ENCODE measurements at regions not wholly inside any gene's neighbourhood (a gene's known extent, or its start where the extent isn't known, plus 50 kb on each side); places are given as distances from the start of the nearest gene placed in this dataset.

GRCh38 chr11:115776916-115777315 lies 272.7 kb upstream of the CADM1 start:
- H3K27me3 Mint-ChIP-seq (ENCODE audit: insufficient read depth, low read depth): peaks cover 4% of the 10 kb centered on the region
- H3K27ac Mint-ChIP-seq: no peak overlapping the region
- no peak overlapping the region for H3K4me3 ChIP-seq
- no peaks in the 10 kb centered on the region for H3K79me2 ChIP-seq (ENCODE audit: low read depth)
- no peak overlapping the region for H3K4me2 ChIP-seq
- no peak for TF ChIP-seq EZH2 (IDR thresholded peaks at IDR 0.05)
- no peak for TF ChIP-seq CTCF (IDR thresholded peaks at IDR 0.05)
- TF ChIP-seq EZH2phosphoT487 (IDR thresholded peaks at IDR 0.05): no peak
- no peak overlapping the region for H3K4me3 Mint-ChIP-seq
- H3K9me3 Mint-ChIP-seq: no peaks in the 10 kb centered on the region
- H3F3A ChIP-seq (ENCODE audit: low read depth): no peaks in the 10 kb centered on the region
- no peaks in the 10 kb centered on the region for H3K36me3 Mint-ChIP-seq
- no peaks in the 10 kb centered on the region for H4K20me1 ChIP-seq (ENCODE audit: low read depth)
- no peak overlapping the region for H2AFZ ChIP-seq (replicated peaks)
- peaks cover 2% of the 10 kb centered on the region for H3K4me1 Mint-ChIP-seq
- no peaks in the 10 kb centered on the region for H3K4me1 ChIP-seq
- H3K9ac ChIP-seq: no peak overlapping the region
- no peaks in the 10 kb centered on the region for H3K36me3 ChIP-seq
- DNase-seq (ENCODE audit: low spot score): no peak
- no peak overlapping the region for H3K27ac ChIP-seq
- H3K9me3 ChIP-seq (ENCODE audit: low read depth): no peaks in the 10 kb centered on the region
- no peaks in the 10 kb centered on the region for H3K27me3 ChIP-seq

GRCh38 chr11:115775846-115776245 lies 271.6 kb upstream of the CADM1 start:
- Mint-ChIP-seq H3K4me1 (peaks cover 2% of the 10 kb centered on the region), H3K36me3 (no peaks in the 10 kb centered on the region), H3K27ac (no peak overlapping the region), H3K9me3 (no peaks in the 10 kb centered on the region), H3K27me3 (ENCODE audit: insufficient read depth, low read depth) (peaks cover 4% of the 10 kb centered on the region), H3K4me3 (no peak overlapping the region)
- Histone ChIP-seq H3K4me3 (no peak overlapping the region), H3K4me1 (no peaks in the 10 kb centered on the region), H3F3A (ENCODE audit: low read depth) (no peaks in the 10 kb centered on the region), H3K27me3 (no peaks in the 10 kb centered on the region), H3K9ac (no peak overlapping the region), H4K20me1 (ENCODE audit: low read depth) (no peaks in the 10 kb centered on the region), H3K36me3 (no peaks in the 10 kb centered on the region), H3K9me3 (ENCODE audit: low read depth) (no peaks in the 10 kb centered on the region), H3K27ac (no peak overlapping the region), H2AFZ (replicated peaks) (no peak overlapping the region), H3K4me2 (no peak overlapping the region), H3K79me2 (ENCODE audit: low read depth) (no peaks in the 10 kb centered on the region)
- TF ChIP-seq CTCF (IDR thresholded peaks at IDR 0.05) (no peak), EZH2phosphoT487 (IDR thresholded peaks at IDR 0.05) (no peak), EZH2 (IDR thresholded peaks at IDR 0.05) (no peak)
- no peak for DNase-seq (ENCODE audit: low spot score)

- Histone ChIP-seq H3K9me3 (ENCODE audit: low read depth) (no peaks in the 10 kb centered on the region), H3K27me3 (no peaks in the 10 kb centered on the region), H3K4me2 (no peak overlapping the region), H3K36me3 (no peaks in the 10 kb centered on the region), H3K79me2 (ENCODE audit: low read depth) (no peaks in the 10 kb centered on the region), H2AFZ (replicated peaks) (no peak overlapping the region), H3K27ac (no peak overlapping the region), H3K4me1 (no peaks in the 10 kb centered on the region), H4K20me1 (ENCODE audit: low read depth) (no peaks in the 10 kb centered on the region), H3K9ac (no peak overlapping the region), H3K4me3 (no peak overlapping the region), H3F3A (ENCODE audit: low read depth) (no peaks in the 10 kb centered on the region)
- Mint-ChIP-seq H3K4me3 (no peak overlapping the region), H3K27me3 (ENCODE audit: insufficient read depth, low read depth) (peaks cover 4% of the 10 kb centered on the region), H3K36me3 (no peaks in the 10 kb centered on the region), H3K27ac (no peak overlapping the region), H3K4me1 (peaks cover 2% of the 10 kb centered on the region), H3K9me3 (no peaks in the 10 kb centered on the region)
- TF ChIP-seq EZH2 (IDR thresholded peaks at IDR 0.05) (no peak), EZH2phosphoT487 (IDR thresholded peaks at IDR 0.05) (no peak), CTCF (IDR thresholded peaks at IDR 0.05) (no peak)
- DNase-seq (ENCODE audit: low spot score): no peak
These were observed 270.5 kb upstream of the CADM1 start for GRCh38 chr11:115774756-115775155.
